Mucosa of descending colon (tissue), 3 donors: ENCODE measurements at regions not wholly inside any gene's neighbourhood (a gene's known extent, or its start where the extent isn't known, plus 50 kb on each side); places are given as distances from the start of the nearest gene placed in this dataset.
A peak's percentile ranks its signal among the peaks of the same experiment; 100 is the strongest.
"Not testable (repeated sequence)": the region's sequence is repeated elsewhere in the genome, so short reads cannot be mapped to it uniquely, and the experiment has no call there.

Experiments used
- ATAC-seq: fragments of 200-7000 bp; cut with Tn5 transposase; one replicate; pipeline ENCODE4 v1.9.1; 2020; ENCODE audit warnings: mild to moderate bottlenecking, moderate library complexity
- DNase-seq, 3 donors: peaks; one replicate each; pipeline ENCODE4 v3.0.0-alpha.2; 2020
- H3K36me3 ChIP-seq: fragments of 200-600 bp; one replicate; pipeline ENCODE4 v1.8.0; 2021; ENCODE audit warnings: low read depth, mild to moderate bottlenecking
- H3K4me1 ChIP-seq: fragments of 200-600 bp; one replicate; pipeline ENCODE4 v1.8.0; 2021; ENCODE audit warnings: low read depth, mild to moderate bottlenecking
- H3K4me3 ChIP-seq: fragments of 200-600 bp; one replicate; pipeline ENCODE4 v1.8.0; 2021; ENCODE audit warnings: mild to moderate bottlenecking
- H3K9me3 ChIP-seq: fragments of 200-600 bp; one replicate; pipeline ENCODE4 v1.8.0; 2021; ENCODE audit warnings: mild to moderate bottlenecking
- CTCF ChIP-seq: fragments of 200-600 bp; IDR thresholded peaks from one replicate; pipeline ENCODE4 v1.8.0; 2022; ENCODE audit warnings: antibody characterized with exemption, mild to moderate bottlenecking
- intact Hi-C, 2 donors: fragments of 100-400 bp; cut with DNase I in 1 of 2; cut with micrococcal nuclease in 1 of 2; formaldehyde crosslinking; loops; one replicate each; pipeline versions ENCODE4 v1.11.0 to v1.11.1; 2022; cut with DNase I, micrococcal nuclease
- donor health status: DM: no; HTN: no; CAD: no; lungs with moderate emphysema.
- donor health status: DM: no; HTN: no; CAD: no.
- donor health status: DM: no; HTN: yes; CAD: no.

DNA sequence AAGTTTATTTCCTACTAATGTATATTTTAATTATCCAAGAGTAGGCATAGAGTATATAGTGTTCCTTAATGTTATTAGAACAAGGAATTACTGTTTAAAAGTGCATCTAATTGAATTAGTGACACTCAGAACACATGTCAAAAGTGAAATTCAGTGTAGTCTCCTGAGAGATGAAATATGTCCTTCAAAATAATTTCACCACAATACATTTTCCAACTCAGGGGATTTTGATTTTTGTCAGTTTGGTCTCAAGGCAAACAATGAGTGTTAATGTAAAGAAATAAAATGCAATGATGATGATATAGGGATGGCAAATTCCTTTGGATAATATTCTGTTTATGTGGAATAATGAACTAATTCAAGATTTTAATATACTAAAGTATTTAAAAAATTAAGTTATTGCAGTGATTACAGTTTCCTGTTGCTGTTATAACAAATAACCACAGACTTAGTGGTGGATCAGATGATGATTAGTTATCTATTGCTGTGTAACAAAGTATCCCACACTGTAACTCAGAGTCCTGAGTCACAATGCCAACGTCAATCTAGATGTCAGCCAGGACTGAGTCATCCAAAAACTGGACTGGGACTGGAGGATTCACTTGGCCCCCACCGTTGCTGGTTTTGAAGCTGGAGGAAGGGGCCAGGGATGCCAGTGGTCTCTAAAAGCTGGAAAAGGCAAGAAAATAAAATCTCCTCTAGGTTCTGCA, 148.0 kb upstream of the SLC7A11 start:
- H3K4me1 ChIP-seq: no peaks in the 10 kb centered on the region
- H3K36me3 ChIP-seq: no peaks in the 10 kb centered on the region
- no peak for ATAC-seq
- H3K4me3 ChIP-seq: no peak overlapping the region
- intact Hi-C loops: no loop called here
- TF ChIP-seq CTCF: no peak
- H3K9me3 ChIP-seq: no peaks in the 10 kb centered on the region
- no peak for DNase-seq

DNA sequence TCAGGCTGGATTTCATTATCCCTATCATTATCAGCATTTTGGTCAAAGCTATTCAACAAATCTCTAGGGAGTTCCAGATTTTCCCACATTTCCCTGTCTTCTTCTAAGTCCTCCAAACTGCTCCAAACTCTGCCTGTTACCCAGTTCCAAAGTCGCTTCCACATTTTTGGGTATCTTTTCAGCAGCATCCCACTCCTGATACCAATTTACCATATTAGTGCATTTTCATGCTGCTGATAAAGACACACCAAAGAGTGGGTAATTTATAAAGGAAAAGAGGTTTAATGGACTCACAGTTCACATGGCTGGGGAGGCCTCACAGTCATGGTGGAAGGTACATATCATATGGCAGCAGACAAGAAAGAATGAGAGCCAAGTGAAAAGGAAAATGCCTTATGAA, 132.8 kb upstream of the SLC7A11 start:
- H3K9me3 ChIP-seq: no peaks in the 10 kb centered on the region

DNA sequence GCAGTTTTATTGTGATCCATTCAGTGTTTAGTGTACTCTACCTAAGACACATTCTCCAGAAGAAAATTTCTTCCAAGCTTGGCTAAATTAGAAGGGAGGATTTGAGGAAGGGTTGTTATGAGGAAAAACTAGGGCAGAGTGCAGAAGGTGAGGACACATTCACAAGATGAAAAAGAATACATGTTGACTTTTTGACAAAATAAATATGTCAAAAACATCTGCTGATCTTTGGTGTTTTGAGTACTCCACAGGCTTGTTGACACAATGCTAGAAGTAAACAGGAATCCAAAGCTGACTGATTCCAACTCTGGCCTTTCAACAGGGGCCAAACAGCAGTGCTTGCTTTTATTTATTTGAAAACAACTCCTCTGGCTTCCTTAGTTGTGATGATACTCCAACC, 125.8 kb upstream of the SLC7A11 start:
- intact Hi-C loops: no loop called here
- ATAC-seq: no peak
- no peak overlapping the region for H3K4me3 ChIP-seq
- H3K4me1 ChIP-seq: no peaks in the 10 kb centered on the region
- no peak for DNase-seq
- no peaks in the 10 kb centered on the region for H3K36me3 ChIP-seq
- H3K9me3 ChIP-seq: no peaks in the 10 kb centered on the region
- no peak for TF ChIP-seq CTCF

More for the DNA sequence above, 132.8 kb upstream of the SLC7A11 start:
- H3K4me3 ChIP-seq: no peak overlapping the region
- H3K4me1 ChIP-seq: no peaks in the 10 kb centered on the region
- intact Hi-C loops: no loop called here
- ATAC-seq (no peak), DNase-seq (no peak)
- H3K36me3 ChIP-seq: no peaks in the 10 kb centered on the region
- no peak for TF ChIP-seq CTCF

DNA sequence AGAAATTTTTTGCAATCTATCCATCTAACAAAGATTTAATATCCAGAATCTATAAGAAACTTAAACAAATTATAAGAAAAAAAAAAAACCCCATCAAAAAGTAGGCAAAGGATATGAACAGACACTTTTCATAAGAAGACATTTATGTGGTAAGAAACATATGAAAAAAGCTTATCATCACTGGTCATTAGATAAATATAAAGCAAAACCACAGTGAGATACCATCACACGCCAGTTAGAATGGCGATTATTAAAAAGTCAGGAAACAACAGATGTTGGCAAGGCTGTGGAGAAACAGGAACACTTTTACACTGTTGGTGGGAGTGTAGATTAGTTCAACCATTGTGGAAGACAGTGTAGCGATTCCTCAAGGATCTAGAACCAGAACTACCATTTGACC, 110.3 kb upstream of the SLC7A11 start:
- H3K9me3 ChIP-seq, intact Hi-C loops, H3K36me3 ChIP-seq, DNase-seq, ATAC-seq, H3K4me1 ChIP-seq, H3K4me3 ChIP-seq: not testable (repeated sequence)

- Histone ChIP-seq H3K4me1 (no peaks in the 10 kb centered on the region), H3K9me3 (no peaks in the 10 kb centered on the region), H3K36me3 (no peaks in the 10 kb centered on the region), H3K4me3 (no peak overlapping the region)
- ATAC-seq: peak; percentile 87
- intact Hi-C loops: no loop called here
- no peak for DNase-seq
- TF ChIP-seq CTCF: no peak
Observed at GRCh38 chr4:138348055-138348454, 105.9 kb upstream of the SLC7A11 start.

- Histone ChIP-seq H3K36me3 (no peaks in the 10 kb centered on the region), H3K4me1 (no peaks in the 10 kb centered on the region), H3K9me3 (no peaks in the 10 kb centered on the region), H3K4me3 (no peak overlapping the region)
- no peak for TF ChIP-seq CTCF
- no peak for DNase-seq
- intact Hi-C loops: no loop called here
- peak; percentile 53 for ATAC-seq
Observed at GRCh38 chr4:138347561-138347960, 105.4 kb upstream of the SLC7A11 start.
